SJCRH30 (cell line): ENCODE measurements at regions not wholly inside any gene's neighbourhood (a gene's known extent, or its start where the extent isn't known, plus 50 kb on each side); places are given as distances from the start of the nearest gene placed in this dataset.

ENCODE experiments used
- DNase-seq, 2 experiments: peaks; one replicate each; pipeline ENCODE4 v3.0.0-alpha.2; 2015 to 2020
- H3K27ac ChIP-seq: fragments of 250-450 bp; sonication (Bioruptor Pico); 2 replicates; pipeline ENCODE4 v1.5.1; 2020; ENCODE audit warnings: mild to moderate bottlenecking, moderate library complexity
- H3K27me3 ChIP-seq: fragments of 250-450 bp; sonication (Bioruptor Pico); 2 replicates; pipeline ENCODE4 v1.5.1; 2020; ENCODE audit warnings: mild to moderate bottlenecking, moderate library complexity
- H3K36me3 ChIP-seq: fragments of 250-450 bp; sonication (Bioruptor Pico); 2 replicates; pipeline ENCODE4 v1.5.1; 2020; ENCODE audit warnings: mild to moderate bottlenecking, moderate library complexity
- H3K4me1 ChIP-seq: fragments of 250-450 bp; sonication (Bioruptor Pico); 2 replicates; pipeline ENCODE4 v1.5.1; 2020; ENCODE audit warnings: mild to moderate bottlenecking, moderate library complexity
- H3K4me3 ChIP-seq: fragments of 250-450 bp; sonication (Bioruptor Pico); 2 replicates; pipeline ENCODE4 v1.5.1; 2020; ENCODE audit warnings: mild to moderate bottlenecking, moderate library complexity
- H3K9me3 ChIP-seq: fragments of 250-450 bp; sonication (Bioruptor Pico); replicated peaks from 2 replicates; pipeline ENCODE4 v1.5.1; 2020; ENCODE audit warnings: mild to moderate bottlenecking, moderate library complexity

- Histone ChIP-seq H3K36me3 (no peaks in the 10 kb centered on the region), H3K27ac (no peak overlapping the region), H3K4me3 (no peak overlapping the region), H3K4me1 (0 out of 2 replicates have a peak, but pooled peaks cover 4% of the 10 kb centered on the region), H3K27me3 (no peaks in the 10 kb centered on the region), H3K9me3 (no peaks in the 10 kb centered on the region)
- no peak for DNase-seq
Measured at GRCh38 chr3:153315781-153316180, 153.8 kb downstream of the RAP2B start.

- Histone ChIP-seq H3K27me3 (no peaks in the 10 kb centered on the region), H3K36me3 (no peaks in the 10 kb centered on the region), H3K4me1 (no peaks in the 10 kb centered on the region), H3K4me3 (no peak overlapping the region), H3K9me3 (no peaks in the 10 kb centered on the region), H3K27ac (no peak overlapping the region)
- no peak for DNase-seq
Measured at GRCh38 chr3:153319705-153320554, 157.9 kb downstream of the RAP2B start.

- Histone ChIP-seq H3K36me3 (no peaks in the 10 kb centered on the region), H3K4me1 (no peaks in the 10 kb centered on the region), H3K4me3 (no peak overlapping the region), H3K27ac (no peak overlapping the region), H3K9me3 (no peaks in the 10 kb centered on the region), H3K27me3 (no peaks in the 10 kb centered on the region)
- no peak for DNase-seq
Measured at GRCh38 chr3:153320585-153321128, 158.6 kb downstream of the RAP2B start.

- no peak overlapping the region for H3K4me3 ChIP-seq
- DNase-seq = no peak
Measured at GRCh38 chr3:153328690-153329089, 166.7 kb downstream of the RAP2B start.

GRCh38 chr3:153330901-153331300 is 168.9 kb downstream of the RAP2B start:
- no peak overlapping the region for H3K4me3 ChIP-seq
- H3K36me3 ChIP-seq = no peaks in the 10 kb centered on the region
- no peaks in the 10 kb centered on the region for H3K4me1 ChIP-seq
- H3K9me3 ChIP-seq = no peaks in the 10 kb centered on the region
- DNase-seq = no peak
- no peak overlapping the region for H3K27ac ChIP-seq
- H3K27me3 ChIP-seq = no peaks in the 10 kb centered on the region

More at GRCh38 chr3:153328690-153329089, 166.7 kb downstream of the RAP2B start:
- Histone ChIP-seq H3K36me3 (no peaks in the 10 kb centered on the region), H3K27me3 (no peaks in the 10 kb centered on the region), H3K4me1 (no peaks in the 10 kb centered on the region), H3K9me3 (no peaks in the 10 kb centered on the region), H3K27ac (no peak overlapping the region)

GRCh38 chr3:153331676-153332075 is 169.7 kb downstream of the RAP2B start:
- no peak overlapping the region for H3K4me3 ChIP-seq
- H3K4me1 ChIP-seq = no peaks in the 10 kb centered on the region
- H3K27ac ChIP-seq = no peak overlapping the region
- H3K36me3 ChIP-seq = no peaks in the 10 kb centered on the region
- H3K27me3 ChIP-seq = no peaks in the 10 kb centered on the region
- no peak for DNase-seq
- H3K9me3 ChIP-seq = no peaks in the 10 kb centered on the region

GRCh38 chr3:153334558-153334957 is 172.5 kb downstream of the RAP2B start:
- Histone ChIP-seq H3K36me3 (no peaks in the 10 kb centered on the region), H3K27ac (no peak overlapping the region), H3K4me1 (peaks cover 4% of the 10 kb centered on the region; the same call in 1 of the 2 replicates), H3K4me3 (no peak overlapping the region), H3K27me3 (no peaks in the 10 kb centered on the region), H3K9me3 (no peaks in the 10 kb centered on the region)
- no peak for DNase-seq

- no peaks in the 10 kb centered on the region for H3K27me3 ChIP-seq
- peaks cover 4% of the 10 kb centered on the region; the same call in 1 of the 2 replicates for H3K4me1 ChIP-seq
- H3K36me3 ChIP-seq = no peaks in the 10 kb centered on the region
- no peaks in the 10 kb centered on the region for H3K9me3 ChIP-seq
- H3K4me3 ChIP-seq = no peak overlapping the region
- H3K27ac ChIP-seq = no peak overlapping the region
- no peak for DNase-seq
Measured at GRCh38 chr3:153337369-153337768, 175.3 kb downstream of the RAP2B start.

- Histone ChIP-seq H3K36me3 (no peaks in the 10 kb centered on the region), H3K27ac (no peak overlapping the region), H3K4me3 (no peak overlapping the region), H3K4me1 (peaks cover 4% of the 10 kb centered on the region; the same call in 1 of the 2 replicates), H3K27me3 (no peaks in the 10 kb centered on the region), H3K9me3 (no peaks in the 10 kb centered on the region)
- peak in 1 of 2 experiments; percentile 36 for DNase-seq
Measured at GRCh38 chr3:153338487-153338886, 176.5 kb downstream of the RAP2B start.

GRCh38 chr3:153339065-153339464 is 177.0 kb downstream of the RAP2B start:
- Histone ChIP-seq H3K9me3 (no peaks in the 10 kb centered on the region), H3K27me3 (no peaks in the 10 kb centered on the region), H3K4me3 (no peak overlapping the region), H3K27ac (no peak overlapping the region), H3K4me1 (peaks cover 4% of the 10 kb centered on the region; the same call in 1 of the 2 replicates), H3K36me3 (no peaks in the 10 kb centered on the region)
- no peak for DNase-seq

GRCh38 chr3:153343988-153344782 is 182.2 kb downstream of the RAP2B start:
- no peak for DNase-seq
- H3K4me3 ChIP-seq = no peak overlapping the region
- no peaks in the 10 kb centered on the region for H3K27me3 ChIP-seq
- no peaks in the 10 kb centered on the region for H3K9me3 ChIP-seq
- no peaks in the 10 kb centered on the region for H3K4me1 ChIP-seq
- no peak overlapping the region for H3K27ac ChIP-seq
- no peaks in the 10 kb centered on the region for H3K36me3 ChIP-seq

- Histone ChIP-seq H3K36me3 (no peaks in the 10 kb centered on the region), H3K9me3 (no peaks in the 10 kb centered on the region), H3K27ac (no peak overlapping the region), H3K4me3 (no peak overlapping the region), H3K27me3 (no peaks in the 10 kb centered on the region), H3K4me1 (no peaks in the 10 kb centered on the region)
- peak in 1 of 2 experiments; percentile 11 for DNase-seq
Measured at GRCh38 chr3:153348457-153349107, 186.6 kb downstream of the RAP2B start.

- Histone ChIP-seq H3K4me1 (no peaks in the 10 kb centered on the region), H3K27me3 (no peaks in the 10 kb centered on the region), H3K9me3 (no peaks in the 10 kb centered on the region), H3K36me3 (no peaks in the 10 kb centered on the region), H3K4me3 (no peak overlapping the region), H3K27ac (no peak overlapping the region)
- no peak for DNase-seq
Measured at GRCh38 chr3:153349108-153349499, 187.1 kb downstream of the RAP2B start.

GRCh38 chr3:153350420-153350819 is 188.4 kb downstream of the RAP2B start:
- H3K4me1 ChIP-seq = no peaks in the 10 kb centered on the region
- no peaks in the 10 kb centered on the region for H3K27me3 ChIP-seq
- H3K27ac ChIP-seq = no peak overlapping the region
- no peak for DNase-seq
- no peaks in the 10 kb centered on the region for H3K36me3 ChIP-seq
- no peaks in the 10 kb centered on the region for H3K9me3 ChIP-seq
- no peak overlapping the region for H3K4me3 ChIP-seq
